ENCODE measurements at regions not wholly inside any gene's neighbourhood (a gene's known extent, or its start where the extent isn't known, plus 50 kb on each side); places are given as distances from the start of the nearest gene placed in this dataset.

DNA sequence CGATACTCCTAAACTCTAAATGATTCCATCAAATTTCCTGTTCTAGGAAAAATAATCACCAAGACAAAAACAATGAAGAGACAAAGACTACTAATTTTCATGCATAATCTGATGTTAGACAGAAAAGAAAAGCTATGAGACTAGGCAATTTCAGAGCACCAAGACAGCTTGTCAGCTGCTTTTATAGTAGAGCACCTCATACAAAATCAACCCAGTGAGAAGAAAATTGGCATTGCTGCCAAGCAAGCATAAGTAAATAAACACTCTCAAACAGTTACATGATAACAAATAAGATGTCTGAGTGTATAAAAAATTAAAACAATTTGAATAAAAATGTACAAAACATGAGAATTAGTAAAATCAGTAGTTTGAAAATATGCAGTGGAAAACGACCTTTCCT is 1544.6 kb downstream of the C4orf33 start:
- Histone ChIP-seq H3K4me3 (no peak overlapping the region), H3K27me3 (replicated peaks in 1 of 2; ENCODE audit: control insufficient read depth in 2 of 2, insufficient read depth in 2 of 2, low read length in 1 of 2) (no peaks in the 10 kb centered on the region), H2AFZ (ENCODE audit: control insufficient read depth, low read depth, low read length) (no peak overlapping the region), H3K4me1 (ENCODE audit: control insufficient read depth, insufficient read depth, low read length) (no peaks in the 10 kb centered on the region), H4K20me1 (ENCODE audit: control insufficient read depth, insufficient read depth) (no peaks in the 10 kb centered on the region), H3K79me2 (ENCODE audit: control insufficient read depth, insufficient read depth, low read length) (no peaks in the 10 kb centered on the region), H3K9ac (ENCODE audit: control insufficient read depth, insufficient read depth, low read length) (no peak overlapping the region), H3K4me2 (ENCODE audit: control insufficient read depth, insufficient read depth) (no peak overlapping the region), H3K9me3 (replicated peaks; ENCODE audit: control insufficient read depth, insufficient read depth, low read length) (no peaks in the 10 kb centered on the region), H3K36me3 (ENCODE audit: control insufficient read depth in 2 of 2, insufficient read depth in 2 of 2, low read length in 1 of 2) (no peaks in the 10 kb centered on the region), H3K27ac (ENCODE audit: control insufficient read depth, insufficient read depth) (no peak overlapping the region)
- no TSS peak for BruUV-seq (replicated peaks)
- ChIA-PET RAD21 (ENCODE audit: unreplicated experiment) (no interaction called here), CTCF (no interaction called here), SMC1A (ENCODE audit: uncharacterized antibody, unreplicated experiment) (interaction anchor here (0.5 to 1.9 kb wide), 5 partner anchors 11 to 77 kb away, joined by 3 to 7 read pairs (median 3); no protein-coding TSS in a partner anchor), POLR2A (no interaction called here)
- 15% methylated on average over 2 of the region's 2 CpGs for WGBS (ENCODE audit: insufficient coverage, insufficient replicate concordance, low lambda C conversion rate, missing lambda C conversion rate)
- in situ Hi-C loops (cut with MboI), result no loop called here
- intact Hi-C loops (cut with micrococcal nuclease; ENCODE audit: unreplicated experiment), result no loop called here
- DNase-seq (ENCODE audit: low read depth, low spot score) (no peak), ATAC-seq (no peak), FAIRE-seq (no peak)
- TF ChIP-seq EGR1 (IDR thresholded peaks at IDR 0.05; ENCODE audit: borderline replicate concordance in 1 of 2, low read depth in 2 of 2, low read length in 2 of 2) (no peak), ZSCAN29 (IDR thresholded peaks at IDR 0.05) (no peak), BCLAF1 (IDR thresholded peaks at IDR 0.05) (no peak), SIN3A (IDR thresholded peaks at IDR 0.05; ENCODE audit: low read depth, low read length) (no peak), DPF2 (IDR thresholded peaks at IDR 0.05) (no peak)
- TF ChIP-seq, protein P1, sequence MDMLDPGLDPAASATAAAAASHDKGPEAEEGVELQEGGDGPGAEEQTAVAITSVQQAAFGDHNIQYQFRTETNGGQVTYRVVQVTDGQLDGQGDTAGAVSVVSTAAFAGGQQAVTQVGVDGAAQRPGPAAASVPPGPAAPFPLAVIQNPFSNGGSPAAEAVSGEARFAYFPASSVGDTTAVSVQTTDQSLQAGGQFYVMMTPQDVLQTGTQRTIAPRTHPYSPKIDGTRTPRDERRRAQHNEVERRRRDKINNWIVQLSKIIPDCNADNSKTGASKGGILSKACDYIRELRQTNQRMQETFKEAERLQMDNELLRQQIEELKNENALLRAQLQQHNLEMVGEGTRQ (IDR thresholded peaks at IDR 0.05; ENCODE audit: borderline replicate concordance, low read depth, low read length), result no peak
- TF ChIP-seq, protein P2, sequence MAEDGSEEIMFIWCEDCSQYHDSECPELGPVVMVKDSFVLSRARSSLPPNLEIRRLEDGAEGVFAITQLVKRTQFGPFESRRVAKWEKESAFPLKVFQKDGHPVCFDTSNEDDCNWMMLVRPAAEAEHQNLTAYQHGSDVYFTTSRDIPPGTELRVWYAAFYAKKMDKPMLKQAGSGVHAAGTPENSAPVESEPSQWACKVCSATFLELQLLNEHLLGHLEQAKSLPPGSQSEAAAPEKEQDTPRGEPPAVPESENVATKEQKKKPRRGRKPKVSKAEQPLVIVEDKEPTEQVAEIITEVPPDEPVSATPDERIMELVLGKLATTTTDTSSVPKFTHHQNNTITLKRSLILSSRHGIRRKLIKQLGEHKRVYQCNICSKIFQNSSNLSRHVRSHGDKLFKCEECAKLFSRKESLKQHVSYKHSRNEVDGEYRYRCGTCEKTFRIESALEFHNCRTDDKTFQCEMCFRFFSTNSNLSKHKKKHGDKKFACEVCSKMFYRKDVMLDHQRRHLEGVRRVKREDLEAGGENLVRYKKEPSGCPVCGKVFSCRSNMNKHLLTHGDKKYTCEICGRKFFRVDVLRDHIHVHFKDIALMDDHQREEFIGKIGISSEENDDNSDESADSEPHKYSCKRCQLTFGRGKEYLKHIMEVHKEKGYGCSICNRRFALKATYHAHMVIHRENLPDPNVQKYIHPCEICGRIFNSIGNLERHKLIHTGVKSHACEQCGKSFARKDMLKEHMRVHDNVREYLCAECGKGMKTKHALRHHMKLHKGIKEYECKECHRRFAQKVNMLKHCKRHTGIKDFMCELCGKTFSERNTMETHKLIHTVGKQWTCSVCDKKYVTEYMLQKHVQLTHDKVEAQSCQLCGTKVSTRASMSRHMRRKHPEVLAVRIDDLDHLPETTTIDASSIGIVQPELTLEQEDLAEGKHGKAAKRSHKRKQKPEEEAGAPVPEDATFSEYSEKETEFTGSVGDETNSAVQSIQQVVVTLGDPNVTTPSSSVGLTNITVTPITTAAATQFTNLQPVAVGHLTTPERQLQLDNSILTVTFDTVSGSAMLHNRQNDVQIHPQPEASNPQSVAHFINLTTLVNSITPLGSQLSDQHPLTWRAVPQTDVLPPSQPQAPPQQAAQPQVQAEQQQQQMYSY (CRISPR knock-in tag; IDR thresholded peaks at IDR 0.05), result no peak

Measured in GM12878 (cell line).